Tibial nerve (tissue), 4 donors: ENCODE measurements at regions not wholly inside any gene's neighbourhood (a gene's known extent, or its start where the extent isn't known, plus 50 kb on each side); places are given as distances from the start of the nearest gene placed in this dataset.
A peak's percentile ranks its signal among the peaks of the same experiment; 100 is the strongest.

Source experiments
- EP300 ChIP-seq, 2 donors: sonication (generic); formaldehyde crosslinking; IDR thresholded peaks; one replicate each; pipeline ENCODE4 v1.6.1; 2017; ENCODE audit warnings: antibody characterized with exemption in 2 of 2, mild to moderate bottlenecking in 1 of 2
- POLR2A ChIP-seq, 2 donors: fragments of 450-650 bp; IDR thresholded peaks; one replicate each; pipeline ENCODE4 v1.6.1; 2017; ENCODE audit warnings: antibody characterized with exemption in 2 of 2, mild to moderate bottlenecking in 2 of 2, moderate library complexity in 2 of 2
- TF ChIP-seq, protein P1 (sequence below), 5 experiments: fragments of 200-600 bp in 3 of 5; fragments of 450-650 bp in 2 of 5; sonication (generic) in 3 of 5; IDR thresholded peaks; one replicate each; pipeline ENCODE4 v1.5.1; 2016 to 2019; ENCODE audit warnings: antibody characterized with exemption in 5 of 5, mild to moderate bottlenecking in 3 of 5, moderate library complexity in 2 of 5

DNA sequence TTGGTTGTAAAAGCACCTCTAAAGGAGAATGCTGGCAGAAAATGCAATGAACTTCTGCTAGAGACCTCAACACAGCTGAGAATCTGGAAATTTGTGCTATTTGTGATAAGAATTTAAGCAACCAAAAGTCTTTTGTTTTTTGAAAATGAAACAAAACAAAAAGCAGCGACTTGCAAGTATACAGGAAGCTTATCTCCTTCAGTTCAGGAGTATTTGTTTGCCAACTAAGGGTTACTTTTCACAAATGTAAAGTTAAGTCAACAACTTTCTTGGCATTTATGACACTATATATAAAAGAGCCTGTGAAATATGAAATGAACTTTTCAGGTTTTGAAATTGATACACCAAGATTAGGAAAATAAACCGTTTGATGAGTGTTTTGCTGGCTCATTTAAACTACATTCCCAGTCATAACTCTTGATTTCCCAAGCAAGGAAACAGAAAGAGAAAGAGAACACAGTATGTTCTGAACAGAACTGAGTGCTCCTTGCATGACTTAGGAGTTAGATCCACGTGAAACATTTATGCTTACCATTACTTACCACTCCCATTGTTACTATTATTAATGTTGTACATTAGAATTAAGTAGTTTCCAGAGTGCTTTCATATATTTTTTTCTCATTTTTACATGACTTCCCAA is 92.3 kb upstream of the COL8A1 start:
- TF ChIP-seq, protein P1, sequence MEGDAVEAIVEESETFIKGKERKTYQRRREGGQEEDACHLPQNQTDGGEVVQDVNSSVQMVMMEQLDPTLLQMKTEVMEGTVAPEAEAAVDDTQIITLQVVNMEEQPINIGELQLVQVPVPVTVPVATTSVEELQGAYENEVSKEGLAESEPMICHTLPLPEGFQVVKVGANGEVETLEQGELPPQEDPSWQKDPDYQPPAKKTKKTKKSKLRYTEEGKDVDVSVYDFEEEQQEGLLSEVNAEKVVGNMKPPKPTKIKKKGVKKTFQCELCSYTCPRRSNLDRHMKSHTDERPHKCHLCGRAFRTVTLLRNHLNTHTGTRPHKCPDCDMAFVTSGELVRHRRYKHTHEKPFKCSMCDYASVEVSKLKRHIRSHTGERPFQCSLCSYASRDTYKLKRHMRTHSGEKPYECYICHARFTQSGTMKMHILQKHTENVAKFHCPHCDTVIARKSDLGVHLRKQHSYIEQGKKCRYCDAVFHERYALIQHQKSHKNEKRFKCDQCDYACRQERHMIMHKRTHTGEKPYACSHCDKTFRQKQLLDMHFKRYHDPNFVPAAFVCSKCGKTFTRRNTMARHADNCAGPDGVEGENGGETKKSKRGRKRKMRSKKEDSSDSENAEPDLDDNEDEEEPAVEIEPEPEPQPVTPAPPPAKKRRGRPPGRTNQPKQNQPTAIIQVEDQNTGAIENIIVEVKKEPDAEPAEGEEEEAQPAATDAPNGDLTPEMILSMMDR (IDR thresholded peaks at IDR 0.05) = no peak
- TF ChIP-seq EP300 (IDR thresholded peaks at IDR 0.05) = peak in 1 of 2 donors; percentile 45
- no peak for TF ChIP-seq POLR2A (IDR thresholded peaks at IDR 0.05)
